NCI-H446 treated with DMSO at 0.1 percent for 48 hours (cell line): ENCODE measurements at regions not wholly inside any gene's neighbourhood (a gene's known extent, or its start where the extent isn't known, plus 50 kb on each side); places are given as distances from the start of the nearest gene placed in this dataset.

Experiments
- DNase-seq: peaks from one replicate; lab custom pipeline; 2025; lab: John Stamatoyannopoulos, UW

DNA sequence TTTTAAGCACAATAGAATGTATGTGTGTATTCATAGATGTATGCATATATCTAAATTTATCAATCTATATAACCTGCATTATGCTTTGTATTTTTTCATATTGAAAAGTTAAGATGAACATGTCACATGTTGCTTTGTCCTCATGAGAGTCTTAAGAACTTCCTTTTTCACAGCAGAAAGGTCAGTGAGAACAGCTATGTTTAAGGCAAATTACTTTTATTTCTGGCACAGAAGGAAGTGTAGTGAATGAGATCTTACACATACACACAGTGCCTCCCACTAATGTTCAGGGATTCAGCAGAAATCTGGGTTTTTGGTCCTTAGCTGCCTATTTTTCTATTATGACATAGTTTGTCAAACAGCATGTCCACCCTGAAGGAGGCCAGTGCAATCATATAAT, 134.8 kb downstream of the TMEM26 start:
- DNase-seq, result no peak

DNA sequence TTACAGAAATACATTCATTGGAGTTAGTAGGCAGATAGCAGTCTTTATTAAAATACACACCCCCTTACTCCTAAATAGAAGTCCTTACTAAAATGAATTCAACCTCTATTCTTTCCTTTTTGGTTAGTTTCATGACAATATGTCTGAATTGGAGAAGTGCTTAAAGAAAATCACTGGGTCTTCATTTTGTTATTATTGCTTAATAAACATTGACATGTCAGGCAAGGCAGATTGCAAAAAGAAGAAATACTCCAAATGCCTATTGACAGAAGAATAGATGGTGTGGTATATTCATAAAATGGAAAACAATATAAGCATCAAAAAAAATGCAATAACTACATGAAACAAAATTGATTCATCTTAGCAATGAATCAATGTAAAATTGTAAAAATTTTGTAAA, 135.5 kb downstream of the TMEM26 start:
- DNase-seq, result no peak

GRCh38 chr10:61316676-61317265, 136.4 kb downstream of the TMEM26 start:
- no peak for DNase-seq

GRCh38 chr10:61314273-61314672, 138.9 kb downstream of the TMEM26 start:
- DNase-seq, result no peak

GRCh38 chr10:61313460-61313859, 139.7 kb downstream of the TMEM26 start:
- no peak for DNase-seq

DNA sequence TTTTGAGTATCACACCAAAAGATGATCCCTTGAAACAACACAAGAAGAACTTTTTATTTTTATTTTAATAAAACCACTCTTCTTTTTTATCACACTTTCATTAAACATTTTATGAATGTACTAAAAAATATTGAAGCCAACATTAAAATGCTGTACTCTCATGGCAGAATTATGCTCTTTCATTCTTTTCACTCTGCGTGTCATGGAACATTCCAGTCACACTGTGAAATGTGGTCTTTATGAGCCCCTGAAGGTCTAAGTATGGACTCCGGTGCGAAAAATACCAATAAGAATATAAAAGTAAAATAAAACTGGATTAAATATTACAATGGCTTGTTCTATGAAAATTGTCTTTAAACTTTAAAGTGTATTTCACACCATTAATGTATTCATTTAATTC, 148.4 kb downstream of the TMEM26 start:
- no peak for DNase-seq

DNA sequence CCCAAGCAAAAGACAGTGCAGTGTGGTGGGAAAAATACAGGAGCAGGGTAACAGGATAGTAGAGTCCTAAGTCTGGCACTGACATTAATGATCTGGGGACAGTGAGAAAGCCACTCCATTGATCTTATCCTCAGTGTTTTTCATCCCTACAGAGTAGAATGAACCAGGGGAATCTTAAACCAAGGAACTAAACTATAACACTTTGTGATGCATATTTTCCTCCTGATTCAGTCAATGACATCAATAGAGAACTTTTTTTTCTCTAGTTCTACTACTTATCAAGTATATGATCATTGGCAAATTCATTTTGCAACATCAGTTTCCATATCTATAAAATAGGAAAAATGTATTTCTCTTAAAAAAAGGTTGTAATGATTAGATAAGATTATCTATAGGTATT, 151.1 kb downstream of the TMEM26 start:
- DNase-seq, result no peak

GRCh38 chr10:61301575-61301974, 151.6 kb downstream of the TMEM26 start:
- DNase-seq, result no peak

DNA sequence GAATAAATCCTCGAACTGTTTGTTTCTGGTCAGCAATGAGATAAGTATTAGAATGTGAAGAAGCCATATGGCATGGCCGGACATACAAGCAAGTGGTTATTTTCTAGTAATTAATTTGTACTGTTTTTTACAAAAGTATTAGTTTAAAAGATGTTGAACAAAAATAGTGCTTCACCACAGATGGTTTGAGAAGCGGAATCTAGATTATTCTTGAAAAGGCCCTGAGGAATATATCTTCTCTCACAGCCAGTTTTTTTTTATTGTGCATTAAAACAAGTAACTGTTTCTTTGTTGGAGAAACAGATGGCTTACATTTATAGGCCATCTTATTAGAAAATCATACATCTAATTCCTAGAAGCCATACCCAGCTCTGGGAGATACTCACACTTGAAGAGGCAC, 153.3 kb downstream of the TMEM26 start:
- DNase-seq, result no peak

- no peak for DNase-seq
Measured at GRCh38 chr10:61299156-61299555, 154.0 kb downstream of the TMEM26 start.

DNA sequence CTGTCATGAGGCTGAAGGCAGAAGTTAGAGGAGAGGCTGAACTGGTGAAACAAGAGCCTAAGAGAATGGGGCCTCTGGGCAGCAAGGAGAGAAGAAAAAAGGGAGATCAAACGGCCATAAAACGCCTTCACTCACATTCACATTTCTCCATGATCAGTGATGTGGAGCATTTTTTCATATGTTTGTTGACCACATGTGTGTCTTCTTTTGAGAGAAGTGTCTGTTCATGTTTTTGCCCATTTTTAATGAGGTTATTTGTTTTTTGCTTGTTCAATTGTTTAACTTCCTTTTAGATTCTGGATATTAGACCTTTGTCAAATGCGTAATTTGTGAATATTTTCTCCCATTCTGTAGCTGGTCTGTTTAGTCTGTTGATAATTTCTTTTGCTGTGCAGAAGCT, 155.0 kb downstream of the TMEM26 start:
- no peak for DNase-seq

- DNase-seq, result no peak
Measured at GRCh38 chr10:61296161-61296560, 157.0 kb downstream of the TMEM26 start.

DNA sequence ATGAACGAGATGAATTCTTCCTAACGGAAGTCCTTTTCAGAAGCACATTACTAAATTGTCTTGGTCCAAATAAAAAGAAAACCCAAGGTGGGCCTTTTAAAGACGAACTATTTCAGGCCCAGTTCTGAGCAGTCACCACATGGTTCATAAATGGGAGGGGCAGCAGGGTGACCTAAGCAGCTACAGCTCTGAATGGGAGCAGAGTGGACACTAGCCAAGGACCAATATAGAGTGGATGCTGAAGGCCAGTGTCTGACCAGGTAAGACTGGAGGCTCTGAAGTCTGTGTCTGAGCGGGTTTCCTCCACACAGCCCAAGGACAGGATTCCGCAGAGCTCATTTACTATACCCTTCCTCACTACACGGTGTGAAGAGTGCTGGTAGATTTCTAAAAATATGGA, 159.1 kb downstream of the TMEM26 start:
- no peak for DNase-seq

GRCh38 chr10:61289813-61290212, 163.4 kb downstream of the TMEM26 start:
- no peak for DNase-seq

- DNase-seq, result no peak
Measured at GRCh38 chr10:61286686-61287085, 166.5 kb downstream of the TMEM26 start.

DNA sequence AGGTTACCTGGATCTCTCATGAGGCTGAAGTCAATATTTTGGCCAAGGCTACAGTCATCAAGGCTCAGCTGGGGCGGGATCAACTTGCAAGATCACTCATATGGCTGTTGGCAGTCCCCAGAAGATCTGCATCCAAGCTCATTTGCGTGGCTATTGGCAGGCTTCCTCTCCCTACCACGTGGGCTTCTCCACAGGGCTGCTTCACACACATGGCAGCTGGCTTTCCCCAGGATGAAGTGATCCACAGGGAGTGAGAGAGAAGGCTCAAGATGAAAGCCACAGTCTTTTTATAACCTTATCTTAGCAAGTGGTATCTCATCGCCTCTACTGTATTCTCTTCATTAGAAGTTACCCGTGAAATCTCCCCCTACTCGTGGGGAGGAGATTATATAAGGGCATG, 167.4 kb downstream of the TMEM26 start:
- peak; percentile 84 for DNase-seq

DNA sequence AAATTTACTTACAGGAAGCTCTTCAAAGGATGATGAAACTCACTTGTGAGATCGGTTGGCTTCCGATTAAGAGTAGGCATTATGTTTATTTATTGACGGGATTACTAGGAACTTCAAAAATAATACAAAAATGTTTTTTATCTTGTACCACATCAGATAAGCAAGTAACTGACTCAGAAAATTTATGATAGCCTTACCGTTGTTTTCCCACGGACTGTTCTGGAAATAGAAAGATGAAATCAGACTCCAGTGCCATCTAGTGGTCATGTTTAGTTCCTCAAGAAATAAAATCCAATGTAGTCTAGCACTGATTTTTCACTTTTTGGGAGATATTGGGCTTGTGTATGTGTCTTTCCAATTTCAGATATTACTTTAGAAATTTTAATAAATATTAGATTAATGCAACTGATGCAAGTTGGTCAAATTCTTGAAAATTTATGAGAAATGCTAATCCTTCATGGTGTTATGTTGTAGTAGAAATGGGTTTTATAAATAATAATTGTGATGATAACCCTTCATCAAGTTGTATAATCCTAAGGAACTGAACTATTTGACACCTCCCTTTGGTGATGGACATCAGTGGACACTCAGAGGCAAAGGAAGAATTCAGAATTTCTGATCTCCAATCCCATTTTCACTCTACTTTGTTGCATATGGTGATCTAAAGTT, 168.8 kb downstream of the TMEM26 start:
- peak; percentile 13 for DNase-seq

GRCh38 chr10:61283481-61284221, 169.5 kb downstream of the TMEM26 start:
- DNase-seq, result no peak

- no peak for DNase-seq
Measured at GRCh38 chr10:61283066-61283465, 170.1 kb downstream of the TMEM26 start.

DNA sequence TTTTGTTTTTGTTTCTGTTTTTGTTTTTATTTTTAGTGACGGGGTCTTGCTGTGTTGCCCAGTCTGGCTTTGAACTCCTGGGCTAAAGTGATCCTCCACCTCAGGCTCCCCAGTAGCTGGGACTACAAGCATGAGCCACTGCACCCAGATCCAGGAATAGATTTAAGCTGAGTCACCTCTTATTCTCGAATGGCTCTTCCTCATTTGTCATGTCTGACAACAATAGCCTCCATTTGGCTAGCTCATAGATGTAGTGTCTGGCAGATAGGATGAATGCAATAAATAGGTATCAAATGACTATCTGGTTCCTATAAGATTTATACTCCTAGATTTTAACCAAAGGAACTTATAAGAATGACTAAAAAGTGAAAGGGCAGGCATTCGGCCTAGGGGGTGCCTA, 172.9 kb downstream of the TMEM26 start:
- DNase-seq, result no peak

GRCh38 chr10:61279400-61279799, 173.8 kb downstream of the TMEM26 start:
- DNase-seq, result no peak

DNA sequence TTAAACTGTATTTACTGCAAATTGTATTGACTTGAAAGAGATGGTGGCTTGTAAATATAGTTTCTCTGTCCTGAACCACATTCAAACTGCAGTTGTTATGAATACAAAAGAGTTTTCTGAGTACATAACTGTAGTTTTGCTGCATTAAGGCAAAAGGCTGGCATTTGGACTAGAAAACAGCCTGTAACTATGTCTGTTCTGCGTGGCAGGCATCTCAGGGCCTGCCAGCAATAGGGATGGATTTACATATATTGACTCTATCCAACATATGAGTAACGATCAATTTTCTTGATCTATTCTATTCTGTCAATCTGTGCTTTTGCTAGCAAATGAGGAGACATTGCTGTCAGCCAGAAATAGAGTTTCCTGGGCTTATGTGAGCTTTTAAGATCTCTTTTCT, 174.6 kb downstream of the TMEM26 start:
- no peak for DNase-seq

GRCh38 chr10:61272781-61273180, 180.4 kb downstream of the TMEM26 start:
- no peak for DNase-seq
